ENCODE measurements at regions not wholly inside any gene's neighbourhood (a gene's known extent, or its start where the extent isn't known, plus 50 kb on each side); places are given as distances from the start of the nearest gene placed in this dataset.

- no peak for TF ChIP-seq ZNF121 (CRISPR knock-in tag; IDR thresholded peaks at IDR 0.05)
- TF ChIP-seq ATF3 (CRISPR knock-in tag; conservative IDR thresholded peaks at IDR 0.05), result no peak
- TF ChIP-seq FOXJ3 (CRISPR knock-in tag; IDR thresholded peaks at IDR 0.05; ENCODE audit: borderline replicate concordance), result no peak
- TF ChIP-seq E2F4 (CRISPR knock-in tag; IDR thresholded peaks at IDR 0.05; ENCODE audit: borderline replicate concordance, low read depth), result no peak
- no peak for TF ChIP-seq IRF2 (CRISPR knock-in tag; IDR thresholded peaks at IDR 0.05; ENCODE audit: borderline replicate concordance, low read depth)
- TF ChIP-seq CREB1 (CRISPR knock-in tag; IDR thresholded peaks at IDR 0.05), result no peak
- TF ChIP-seq HMGA2 (CRISPR knock-in tag; IDR thresholded peaks at IDR 0.05), result no peak
- no peak for TF ChIP-seq NFATC4 (CRISPR knock-in tag; IDR thresholded peaks at IDR 0.05)
- no peak for TF ChIP-seq ZNF263 (CRISPR knock-in tag; IDR thresholded peaks at IDR 0.05; ENCODE audit: low read depth)
- TF ChIP-seq ZNF138 (CRISPR knock-in tag; conservative IDR thresholded peaks at IDR 0.05), result no peak
Observed at GRCh38 chr10:117445992-117446391, 70.8 kb upstream of the PDZD8 start (continued).

GRCh38 chr10:117444497-117445040 is 69.3 kb upstream of the PDZD8 start:
- Mint-ChIP-seq H3K4me1 (peaks cover 10% of the 10 kb centered on the region), H3K27me3 (ENCODE audit: low read depth) (peaks cover 30% of the 10 kb centered on the region), H3K9me3 (peaks cover 50% of the 10 kb centered on the region), H3K4me3 (no peak overlapping the region), H3K27ac (no peak overlapping the region), H3K36me3 (peaks cover 41% of the 10 kb centered on the region)
- POLR2A ChIA-PET, result no interaction called here
- ATAC-seq, result no peak
- CTCF ChIA-PET, result no interaction called here
- no peak for DNase-seq (ENCODE audit: low spot score)
- no peak for TF ChIP-seq RORB (CRISPR knock-in tag; IDR thresholded peaks at IDR 0.05)
- TF ChIP-seq JAZF1 (CRISPR knock-in tag; IDR thresholded peaks at IDR 0.05), result no peak
- no peak for TF ChIP-seq TCF7 (CRISPR knock-in tag; IDR thresholded peaks at IDR 0.05; ENCODE audit: low read depth)
- no peak for TF ChIP-seq MYBL2 (CRISPR knock-in tag; IDR thresholded peaks at IDR 0.05)
- no peak for TF ChIP-seq E2F4 (CRISPR knock-in tag; IDR thresholded peaks at IDR 0.05; ENCODE audit: borderline replicate concordance, low read depth)
- TF ChIP-seq ZNF396 (CRISPR knock-in tag; IDR thresholded peaks at IDR 0.05; ENCODE audit: borderline replicate concordance), result no peak
- TF ChIP-seq NFATC4 (CRISPR knock-in tag; IDR thresholded peaks at IDR 0.05), result no peak
- TF ChIP-seq ZNF512 (CRISPR knock-in tag; IDR thresholded peaks at IDR 0.05; ENCODE audit: borderline replicate concordance), result no peak
- TF ChIP-seq NR3C1 (CRISPR knock-in tag; conservative IDR thresholded peaks at IDR 0.05; ENCODE audit: low read depth), result no peak
- TF ChIP-seq ZNF138 (CRISPR knock-in tag; conservative IDR thresholded peaks at IDR 0.05), result no peak
- TF ChIP-seq ZSCAN18 (CRISPR knock-in tag; IDR thresholded peaks at IDR 0.05), result no peak
- TF ChIP-seq SP1 (CRISPR knock-in tag; conservative IDR thresholded peaks at IDR 0.05), result no peak
- TF ChIP-seq MXD4 (CRISPR knock-in tag; IDR thresholded peaks at IDR 0.05; ENCODE audit: borderline replicate concordance), result no peak
- no peak for TF ChIP-seq PREB (CRISPR knock-in tag; IDR thresholded peaks at IDR 0.05; ENCODE audit: borderline replicate concordance)
- TF ChIP-seq FOXJ3 (CRISPR knock-in tag; IDR thresholded peaks at IDR 0.05; ENCODE audit: borderline replicate concordance), result no peak
- no peak for TF ChIP-seq ZNF121 (CRISPR knock-in tag; IDR thresholded peaks at IDR 0.05)
- no peak for TF ChIP-seq E2F5 (CRISPR knock-in tag; IDR thresholded peaks at IDR 0.05)
- TF ChIP-seq NR1H2 (CRISPR knock-in tag; IDR thresholded peaks at IDR 0.05), result no peak
- TF ChIP-seq NFE2L1 (CRISPR knock-in tag; IDR thresholded peaks at IDR 0.05), result no peak
